ENCODE measurements at regions not wholly inside any gene's neighbourhood (a gene's known extent, or its start where the extent isn't known, plus 50 kb on each side); places are given as distances from the start of the nearest gene placed in this dataset.
"Not testable (repeated sequence)": the region's sequence is repeated elsewhere in the genome, so short reads cannot be mapped to it uniquely, and the experiment has no call there.

GRCh38 chr14:71566276-71566675, 366.0 kb upstream of the RGS6 start:
- DNase-seq (ENCODE audit: low spot score), result no peak

DNA sequence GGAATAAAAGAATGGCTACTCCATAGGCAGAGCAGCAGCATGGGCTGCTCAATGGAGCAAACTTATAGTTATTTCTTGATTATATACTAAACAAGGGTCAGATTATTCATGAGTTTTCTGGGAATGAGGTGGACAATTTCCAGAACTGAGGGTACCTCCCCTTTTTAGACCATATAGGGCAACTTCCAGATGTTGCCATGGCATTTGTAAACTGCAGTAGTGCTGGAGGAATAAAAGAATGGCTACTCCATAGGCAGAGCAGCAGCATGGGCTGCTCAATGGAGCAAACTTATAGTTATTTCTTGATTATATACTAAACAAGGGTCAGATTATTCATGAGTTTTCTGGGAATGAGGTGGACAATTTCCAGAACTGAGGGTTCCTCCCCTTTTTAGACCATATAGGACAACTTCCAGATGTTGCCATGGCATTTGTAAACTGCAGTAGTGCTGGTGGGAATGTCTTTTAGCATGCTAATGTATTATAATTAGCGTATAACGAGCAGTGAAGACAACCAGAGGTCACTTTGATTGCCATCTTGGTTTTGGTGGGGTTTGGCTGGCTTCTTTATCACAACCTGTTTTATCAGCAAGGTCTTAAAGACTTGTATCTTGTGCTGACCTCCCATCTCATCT, 364.6 kb upstream of the RGS6 start:
- not testable (repeated sequence) for DNase-seq (ENCODE audit: low spot score)

DNA sequence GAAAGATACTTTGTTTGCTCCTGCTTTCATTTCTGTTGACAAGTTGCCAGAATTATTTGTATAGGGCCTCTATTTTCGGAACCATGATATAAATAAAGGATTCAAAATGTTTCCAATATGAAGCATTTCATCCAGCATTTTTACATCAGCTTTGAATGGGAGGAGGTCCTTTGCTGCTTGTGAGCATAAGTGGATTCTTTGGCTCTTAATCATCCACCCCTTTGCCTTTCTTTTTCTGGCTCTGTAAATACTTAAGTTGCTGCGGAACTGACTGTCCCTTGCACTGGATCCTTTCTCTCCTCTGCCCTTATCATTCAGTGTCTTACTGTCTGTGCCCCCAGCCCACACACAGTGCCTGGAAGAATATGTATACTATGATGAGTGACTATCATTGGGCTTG, 357.3 kb upstream of the RGS6 start:
- no peak for DNase-seq (ENCODE audit: low spot score)

DNA sequence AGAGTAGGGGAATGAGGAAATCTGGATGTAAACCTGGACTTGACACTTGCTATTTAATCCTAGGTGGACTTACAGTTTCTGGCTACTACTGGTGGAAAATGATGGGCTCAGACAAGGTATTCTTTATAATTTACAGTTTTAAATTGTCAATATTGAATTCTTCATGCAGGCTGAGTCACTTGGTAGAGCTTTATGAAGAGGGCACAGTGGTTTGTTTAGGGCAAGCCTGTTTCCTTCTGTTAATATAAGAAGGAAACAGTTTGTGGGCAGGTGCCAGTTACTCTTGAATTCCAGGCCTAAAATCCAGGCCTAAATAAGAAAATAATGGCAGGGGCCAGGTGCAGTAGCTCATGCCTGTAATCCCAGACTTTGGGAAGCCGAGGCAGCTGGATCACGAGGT, 355.8 kb upstream of the RGS6 start:
- no peak for DNase-seq (ENCODE audit: low spot score)

- no peak for DNase-seq (ENCODE audit: low spot score)
Measured at GRCh38 chr14:71579331-71579730, 352.9 kb upstream of the RGS6 start.

- no peak for DNase-seq (ENCODE audit: low spot score)
Measured at GRCh38 chr14:71582705-71583104, 349.5 kb upstream of the RGS6 start.

- no peak for DNase-seq (ENCODE audit: low spot score)
Measured at GRCh38 chr14:71583194-71583593, 349.0 kb upstream of the RGS6 start.

GRCh38 chr14:71583705-71584104, 348.5 kb upstream of the RGS6 start:
- no peak for DNase-seq (ENCODE audit: low spot score)

- DNase-seq (ENCODE audit: low spot score), result no peak
Measured at GRCh38 chr14:71585361-71585760, 346.9 kb upstream of the RGS6 start.

DNA sequence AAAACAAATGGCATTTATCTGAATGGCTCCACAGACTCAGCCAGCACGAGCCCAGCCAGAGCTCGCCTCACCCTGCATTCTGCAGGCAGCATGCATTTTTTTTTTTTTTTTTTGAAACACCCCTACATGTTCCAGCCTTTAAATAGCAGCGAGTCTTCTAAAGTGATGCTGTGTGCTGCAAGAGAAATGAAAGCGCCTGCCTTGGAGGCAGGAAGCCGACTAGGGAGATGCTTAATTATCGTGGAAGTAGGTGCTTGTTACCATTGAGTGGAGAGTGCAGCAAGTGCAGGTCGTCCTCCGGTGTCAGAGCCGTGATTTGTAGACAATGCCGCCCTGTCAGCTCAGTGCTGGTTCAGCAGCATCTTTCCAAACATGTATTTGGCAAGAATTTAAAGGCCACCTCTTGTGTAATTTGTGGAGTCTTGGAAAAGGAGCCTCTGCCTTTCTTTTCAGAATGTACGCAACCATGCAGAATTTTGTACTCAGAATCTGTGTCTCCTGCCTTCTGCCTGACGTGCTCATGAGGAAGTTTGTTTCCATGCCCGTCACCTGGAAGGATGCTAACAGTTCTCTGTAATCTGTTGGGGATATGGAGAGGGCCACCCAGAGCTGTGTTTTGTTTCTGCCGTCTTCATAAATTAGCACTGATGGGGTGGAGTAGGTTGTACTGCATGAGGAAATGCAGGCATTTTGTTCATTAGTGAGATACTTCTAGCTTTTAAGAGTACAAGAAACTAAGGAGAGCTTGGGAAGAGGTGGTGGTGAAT, 345.9 kb upstream of the RGS6 start:
- no peak for DNase-seq (ENCODE audit: low spot score)

GRCh38 chr14:71588028-71588427, 344.2 kb upstream of the RGS6 start:
- DNase-seq (ENCODE audit: low spot score), result peak; percentile 10

DNA sequence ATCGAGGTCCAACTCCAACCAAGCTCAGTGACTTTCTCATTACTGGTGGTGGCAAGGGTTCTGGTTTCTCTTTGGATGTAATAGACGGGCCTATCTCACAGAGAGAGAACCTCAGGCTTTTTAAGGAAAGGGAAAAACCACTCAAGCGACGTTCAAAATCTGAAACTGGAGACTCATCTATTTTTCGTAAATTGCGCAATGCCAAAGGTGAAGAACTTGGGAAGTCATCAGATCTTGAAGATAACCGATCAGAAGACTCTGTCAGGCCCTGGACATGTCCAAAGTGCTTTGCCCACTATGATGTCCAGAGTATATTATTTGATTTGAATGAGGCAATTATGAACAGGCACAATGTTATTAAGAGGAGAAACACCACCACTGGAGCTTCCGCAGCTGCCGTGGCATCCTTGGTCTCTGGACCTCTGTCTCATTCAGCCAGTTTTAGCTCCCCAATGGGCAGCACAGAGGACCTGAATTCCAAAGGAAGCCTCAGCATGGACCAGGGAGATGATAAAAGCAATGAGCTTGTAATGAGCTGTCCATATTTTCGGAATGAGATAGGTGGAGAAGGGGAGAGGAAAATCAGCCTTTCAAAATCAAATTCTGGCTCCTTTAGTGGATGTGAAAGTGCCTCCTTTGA, 343.5 kb upstream of the RGS6 start:
- DNase-seq (ENCODE audit: low spot score), result no peak

DNA sequence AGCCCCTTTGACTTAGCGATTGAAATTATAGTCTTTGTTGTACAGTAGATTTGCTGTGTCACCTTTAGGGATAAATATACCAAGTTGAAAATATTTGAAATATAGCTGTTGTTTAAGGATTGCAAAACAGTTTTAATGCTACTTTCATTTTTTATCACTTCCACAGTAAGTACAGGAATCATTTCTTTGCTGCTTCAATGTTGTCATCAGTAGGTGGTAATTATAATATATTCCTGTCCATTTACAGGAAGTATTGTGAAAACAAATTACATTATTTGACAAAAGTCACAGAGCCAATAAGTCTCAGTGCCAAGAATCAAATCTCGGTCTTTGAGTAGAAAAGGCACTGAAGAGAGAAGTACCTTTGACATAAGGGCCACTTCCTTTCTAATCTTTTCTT, 342.6 kb upstream of the RGS6 start:
- no peak for DNase-seq (ENCODE audit: low spot score)

DNA sequence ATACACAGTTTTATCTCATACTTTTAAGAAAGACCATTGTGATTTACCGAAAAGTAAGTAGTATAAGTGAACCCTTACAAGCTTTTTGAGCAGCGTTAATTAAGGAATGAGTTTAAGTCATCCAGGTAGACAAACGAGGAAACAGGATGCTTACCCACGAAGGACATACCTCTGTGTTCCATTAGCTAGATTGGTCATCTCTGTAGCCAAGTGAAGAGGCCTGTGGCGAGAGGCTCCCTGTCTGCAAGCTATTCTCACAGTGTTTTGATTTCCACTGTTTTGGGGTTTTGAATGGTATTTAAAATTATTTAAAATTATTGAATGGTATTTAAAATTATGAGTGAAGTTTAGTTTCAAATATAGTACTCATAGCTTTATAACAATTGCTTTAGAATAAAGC, 342.1 kb upstream of the RGS6 start:
- DNase-seq (ENCODE audit: low spot score), result no peak

- DNase-seq (ENCODE audit: low spot score), result no peak
Measured at GRCh38 chr14:71591231-71591630, 341.0 kb upstream of the RGS6 start.

DNA sequence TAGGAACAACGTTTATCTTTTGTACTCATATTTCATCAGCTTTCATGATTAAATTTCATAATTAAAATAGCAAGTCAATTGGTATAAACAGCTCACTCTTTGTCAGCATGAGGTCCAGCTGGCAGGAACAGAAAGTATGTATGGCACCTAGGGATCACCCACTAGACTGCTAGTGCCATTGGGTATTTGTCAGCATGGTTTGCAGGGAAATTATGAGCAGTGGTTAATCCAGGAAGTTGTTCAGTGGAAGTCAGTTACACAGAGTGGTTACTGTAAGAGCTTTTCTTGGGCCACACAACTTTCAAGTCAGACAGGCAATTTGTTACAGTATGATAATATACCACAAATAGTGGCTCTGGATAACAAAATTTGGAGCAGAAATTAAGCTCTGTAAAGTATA, 340.3 kb upstream of the RGS6 start:
- DNase-seq (ENCODE audit: low spot score), result peak; percentile 76

GRCh38 chr14:71592361-71592760, 339.9 kb upstream of the RGS6 start:
- DNase-seq (ENCODE audit: low spot score), result no peak

GRCh38 chr14:71593966-71594365, 338.3 kb upstream of the RGS6 start:
- no peak for DNase-seq (ENCODE audit: low spot score)

GRCh38 chr14:71594821-71595220, 337.4 kb upstream of the RGS6 start:
- DNase-seq (ENCODE audit: low spot score), result no peak

GRCh38 chr14:71595441-71595840, 336.8 kb upstream of the RGS6 start:
- DNase-seq (ENCODE audit: low spot score), result no peak

DNA sequence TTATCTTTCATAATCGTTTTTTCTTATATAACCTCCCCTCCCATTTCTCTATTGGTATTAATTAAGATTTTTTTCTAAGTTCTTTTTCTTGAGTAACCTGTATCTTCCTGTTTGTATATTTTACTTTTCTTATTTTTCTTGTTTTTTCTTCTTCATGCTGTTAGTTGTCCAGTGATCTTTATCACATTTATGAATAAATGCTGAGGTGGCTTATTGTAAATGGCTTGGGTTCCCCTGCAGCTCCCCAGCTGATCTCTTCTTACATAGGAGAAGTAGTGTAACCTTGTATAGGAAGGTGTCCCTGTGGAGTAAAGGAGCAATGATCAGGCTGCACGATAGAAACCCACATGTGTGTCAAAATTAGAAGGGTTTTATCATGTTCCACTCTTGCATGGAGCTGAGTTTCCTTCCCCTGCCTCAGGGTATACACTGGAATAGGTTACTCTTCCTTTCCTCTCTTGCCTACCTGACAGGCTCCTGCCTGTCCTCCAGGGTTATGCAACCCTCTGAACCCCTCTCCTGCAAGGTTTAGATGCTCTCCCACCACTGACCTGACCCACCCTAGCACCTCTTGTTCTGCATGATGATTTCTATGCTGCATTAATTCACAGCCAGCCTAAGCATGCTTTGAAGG, 334.8 kb upstream of the RGS6 start:
- no peak for DNase-seq (ENCODE audit: low spot score)

GRCh38 chr14:71597955-71598660, 334.1 kb upstream of the RGS6 start:
- no peak for DNase-seq (ENCODE audit: low spot score)

Data from RKO (cell line).